ENCODE measurements at regions not wholly inside any gene's neighbourhood (a gene's known extent, or its start where the extent isn't known, plus 50 kb on each side); places are given as distances from the start of the nearest gene placed in this dataset.

DNA sequence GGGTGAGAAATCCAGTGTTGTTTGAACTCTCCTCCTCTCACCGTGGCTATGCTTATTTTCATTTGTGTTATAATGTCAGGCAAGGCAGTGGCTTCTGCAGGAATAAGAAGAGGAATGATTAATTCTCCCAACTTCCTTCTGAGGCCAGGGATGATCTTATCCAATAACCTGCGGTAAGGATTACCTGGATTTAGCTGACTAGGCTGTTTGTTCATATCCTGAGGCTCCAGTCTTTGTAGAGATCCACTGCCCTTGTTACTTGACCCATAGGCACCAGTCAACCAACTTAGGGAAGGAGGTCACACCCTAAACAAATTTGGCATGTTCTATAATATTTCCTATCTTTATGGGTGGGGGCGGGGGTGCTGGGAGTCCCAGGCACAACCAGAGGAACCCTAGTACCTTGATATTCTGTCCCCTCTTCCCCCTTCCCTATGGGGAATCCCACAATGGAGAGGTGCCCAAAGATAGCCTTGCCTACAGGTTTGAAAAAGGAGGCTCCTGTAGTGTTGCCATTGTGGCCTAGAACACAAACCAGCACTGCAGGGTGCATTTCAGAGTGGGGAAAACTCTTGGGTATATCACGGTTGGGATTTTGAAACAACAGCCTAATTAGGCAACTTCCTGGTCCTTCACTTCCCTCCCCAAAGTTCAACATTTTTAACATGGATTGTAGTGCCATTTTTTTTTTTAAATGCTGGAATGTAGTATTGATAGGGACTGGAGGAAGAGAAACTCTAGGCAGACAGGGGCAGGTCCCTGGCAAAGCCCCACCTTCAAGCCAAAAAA lies 977.5 kb upstream of the SPRY2 start:
- TF ChIP-seq, protein P1, sequence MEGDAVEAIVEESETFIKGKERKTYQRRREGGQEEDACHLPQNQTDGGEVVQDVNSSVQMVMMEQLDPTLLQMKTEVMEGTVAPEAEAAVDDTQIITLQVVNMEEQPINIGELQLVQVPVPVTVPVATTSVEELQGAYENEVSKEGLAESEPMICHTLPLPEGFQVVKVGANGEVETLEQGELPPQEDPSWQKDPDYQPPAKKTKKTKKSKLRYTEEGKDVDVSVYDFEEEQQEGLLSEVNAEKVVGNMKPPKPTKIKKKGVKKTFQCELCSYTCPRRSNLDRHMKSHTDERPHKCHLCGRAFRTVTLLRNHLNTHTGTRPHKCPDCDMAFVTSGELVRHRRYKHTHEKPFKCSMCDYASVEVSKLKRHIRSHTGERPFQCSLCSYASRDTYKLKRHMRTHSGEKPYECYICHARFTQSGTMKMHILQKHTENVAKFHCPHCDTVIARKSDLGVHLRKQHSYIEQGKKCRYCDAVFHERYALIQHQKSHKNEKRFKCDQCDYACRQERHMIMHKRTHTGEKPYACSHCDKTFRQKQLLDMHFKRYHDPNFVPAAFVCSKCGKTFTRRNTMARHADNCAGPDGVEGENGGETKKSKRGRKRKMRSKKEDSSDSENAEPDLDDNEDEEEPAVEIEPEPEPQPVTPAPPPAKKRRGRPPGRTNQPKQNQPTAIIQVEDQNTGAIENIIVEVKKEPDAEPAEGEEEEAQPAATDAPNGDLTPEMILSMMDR (IDR thresholded peaks at IDR 0.05; ENCODE audit: poor library complexity, severe bottlenecking), result no peak
- TF ChIP-seq POLR2AphosphoS5 (IDR thresholded peaks at IDR 0.05) (no peak), EZH2 (IDR thresholded peaks at IDR 0.05; ENCODE audit: borderline replicate concordance, insufficient read depth, low read length, poor library complexity, severe bottlenecking) (no peak), EP300 (conservative IDR thresholded peaks at IDR 0.05; ENCODE audit: poor library complexity, severe bottlenecking) (no peak), SMC3 (conservative IDR thresholded peaks at IDR 0.05; ENCODE audit: poor library complexity) (no peak), RAD21 (conservative IDR thresholded peaks at IDR 0.05) (no peak), TAF1 (IDR thresholded peaks at IDR 0.05; ENCODE audit: low read depth) (no peak), MXI1 (conservative IDR thresholded peaks at IDR 0.05; ENCODE audit: poor library complexity, severe bottlenecking) (no peak)
- TF ChIP-seq, protein P2, sequence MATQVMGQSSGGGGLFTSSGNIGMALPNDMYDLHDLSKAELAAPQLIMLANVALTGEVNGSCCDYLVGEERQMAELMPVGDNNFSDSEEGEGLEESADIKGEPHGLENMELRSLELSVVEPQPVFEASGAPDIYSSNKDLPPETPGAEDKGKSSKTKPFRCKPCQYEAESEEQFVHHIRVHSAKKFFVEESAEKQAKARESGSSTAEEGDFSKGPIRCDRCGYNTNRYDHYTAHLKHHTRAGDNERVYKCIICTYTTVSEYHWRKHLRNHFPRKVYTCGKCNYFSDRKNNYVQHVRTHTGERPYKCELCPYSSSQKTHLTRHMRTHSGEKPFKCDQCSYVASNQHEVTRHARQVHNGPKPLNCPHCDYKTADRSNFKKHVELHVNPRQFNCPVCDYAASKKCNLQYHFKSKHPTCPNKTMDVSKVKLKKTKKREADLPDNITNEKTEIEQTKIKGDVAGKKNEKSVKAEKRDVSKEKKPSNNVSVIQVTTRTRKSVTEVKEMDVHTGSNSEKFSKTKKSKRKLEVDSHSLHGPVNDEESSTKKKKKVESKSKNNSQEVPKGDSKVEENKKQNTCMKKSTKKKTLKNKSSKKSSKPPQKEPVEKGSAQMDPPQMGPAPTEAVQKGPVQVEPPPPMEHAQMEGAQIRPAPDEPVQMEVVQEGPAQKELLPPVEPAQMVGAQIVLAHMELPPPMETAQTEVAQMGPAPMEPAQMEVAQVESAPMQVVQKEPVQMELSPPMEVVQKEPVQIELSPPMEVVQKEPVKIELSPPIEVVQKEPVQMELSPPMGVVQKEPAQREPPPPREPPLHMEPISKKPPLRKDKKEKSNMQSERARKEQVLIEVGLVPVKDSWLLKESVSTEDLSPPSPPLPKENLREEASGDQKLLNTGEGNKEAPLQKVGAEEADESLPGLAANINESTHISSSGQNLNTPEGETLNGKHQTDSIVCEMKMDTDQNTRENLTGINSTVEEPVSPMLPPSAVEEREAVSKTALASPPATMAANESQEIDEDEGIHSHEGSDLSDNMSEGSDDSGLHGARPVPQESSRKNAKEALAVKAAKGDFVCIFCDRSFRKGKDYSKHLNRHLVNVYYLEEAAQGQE (IDR thresholded peaks at IDR 0.05; ENCODE audit: borderline replicate concordance), result no peak
